ENCODE measurements at regions not wholly inside any gene's neighbourhood (a gene's known extent, or its start where the extent isn't known, plus 50 kb on each side); places are given as distances from the start of the nearest gene placed in this dataset.

DNA sequence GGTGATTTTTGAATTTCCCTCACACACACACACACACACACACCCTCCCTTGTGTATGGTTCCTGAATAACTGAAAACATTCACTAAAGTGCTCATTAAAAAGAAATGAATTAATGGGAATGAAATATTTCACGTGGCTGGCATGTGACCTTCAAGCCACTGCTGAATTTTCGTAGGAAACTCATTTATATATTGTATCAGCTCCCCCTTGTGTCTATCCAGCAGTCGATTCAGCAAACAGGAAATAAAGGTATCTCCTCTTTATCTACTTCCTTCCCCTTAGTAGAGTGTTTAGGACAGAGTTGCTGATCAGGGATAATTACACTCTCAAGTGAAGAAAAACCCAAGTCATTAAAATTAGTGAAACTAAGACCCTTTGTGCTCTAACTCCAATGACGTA is 912.6 kb upstream of the LCORL start:
- TF ChIP-seq POLR2A (IDR thresholded peaks at IDR 0.05) (no peak), CTCF (IDR thresholded peaks at IDR 0.05) (peak in 2 of 6 experiments; percentile 8 to 45)

Data from adrenal gland (tissue), 5 donors.